Stimulated activated CD8-positive, alpha-beta memory T cell treated with anti-CD3 and anti-CD28 coated beads, Interleukin-4, amount 100 ng/mL, for 48 hours (primary cell): ENCODE measurements at regions not wholly inside any gene's neighbourhood (a gene's known extent, or its start where the extent isn't known, plus 50 kb on each side); places are given as distances from the start of the nearest gene placed in this dataset.
A peak's percentile ranks its signal among the peaks of the same experiment; 100 is the strongest.
"Not testable (repeated sequence)": the region's sequence is repeated elsewhere in the genome, so short reads cannot be mapped to it uniquely, and the experiment has no call there.

ENCODE experiments used
- DNase-seq: peaks from one replicate; pipeline ENCODE4 v3.0.0-alpha.2; 2020

- not testable (repeated sequence) for DNase-seq
These were observed 54.7 kb downstream of the OR4M2 start for GRCh38 chr15:22134941-22135566.

DNA sequence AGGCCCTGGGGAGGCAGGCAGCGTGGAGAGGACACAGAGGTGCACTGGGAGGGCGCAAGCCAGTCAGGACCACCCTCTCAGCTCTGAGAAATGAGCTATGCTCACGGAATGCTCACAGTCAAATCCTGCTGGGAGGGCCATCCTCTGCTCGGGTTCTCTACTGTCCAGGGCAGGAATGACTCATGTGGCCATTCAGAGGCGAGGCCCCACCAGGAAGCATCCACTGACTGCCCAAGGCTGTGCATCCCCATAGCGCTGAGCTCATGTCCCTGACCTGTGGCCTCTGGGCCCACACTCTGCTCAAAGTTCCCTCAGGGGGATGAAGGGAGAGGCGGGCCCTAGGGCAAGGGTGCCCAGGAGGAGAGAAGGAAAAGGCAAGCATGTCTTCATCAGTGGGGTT lies 57.2 kb downstream of the OR4M2 start:
- DNase-seq: not testable (repeated sequence)

GRCh38 chr15:22141106-22141505 lies 60.8 kb downstream of the OR4M2 start:
- not testable (repeated sequence) for DNase-seq

- DNase-seq: not testable (repeated sequence)
These were observed 67.8 kb downstream of the OR4M2 start for GRCh38 chr15:22148109-22148508.

GRCh38 chr15:22158243-22158642 lies 77.9 kb downstream of the OR4M2 start:
- DNase-seq: not testable (repeated sequence)

DNA sequence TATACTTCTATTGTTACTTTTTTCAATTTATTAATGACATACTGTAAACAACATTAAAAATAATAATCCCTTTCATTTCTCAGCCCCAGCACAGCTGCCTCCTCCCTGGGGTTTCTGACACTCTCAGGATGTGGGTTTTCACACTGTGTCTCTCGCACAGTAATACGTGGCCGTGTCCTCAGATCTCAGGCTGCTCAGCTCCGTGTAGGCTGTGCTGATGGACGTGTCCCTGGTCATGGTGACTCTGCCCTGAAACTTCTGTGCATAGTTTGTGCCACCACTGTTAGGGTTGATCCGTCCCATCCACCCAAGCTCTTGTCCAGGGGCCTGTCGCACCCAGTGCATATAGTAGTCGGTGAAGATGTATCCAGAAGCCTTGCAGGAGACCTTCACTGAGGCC lies 80.0 kb downstream of the OR4M2 start:
- DNase-seq: not testable (repeated sequence)

DNA sequence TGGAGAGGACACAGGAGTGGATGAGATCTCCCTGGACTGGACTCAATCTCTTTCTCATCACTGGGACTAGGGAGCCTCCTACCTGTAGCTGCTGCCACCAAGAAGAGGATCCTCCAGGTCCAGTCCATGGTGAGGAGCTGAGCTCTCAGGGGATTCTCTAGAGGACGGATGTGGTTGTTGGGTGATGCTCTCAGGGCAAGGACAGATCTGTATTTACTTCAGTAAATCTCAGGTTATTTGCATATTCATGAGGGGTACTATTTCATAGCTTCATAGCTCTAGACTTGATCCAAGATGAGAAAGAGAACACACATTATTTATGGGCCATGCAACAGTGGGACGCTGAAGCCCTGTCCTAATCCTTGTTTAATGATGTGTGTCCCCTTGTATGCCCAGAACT lies 80.4 kb downstream of the OR4M2 start:
- DNase-seq: not testable (repeated sequence)

GRCh38 chr15:22161398-22161797 lies 81.1 kb downstream of the OR4M2 start:
- not testable (repeated sequence) for DNase-seq

- DNase-seq: not testable (repeated sequence)
These were observed 83.4 kb downstream of the OR4M2 start for GRCh38 chr15:22163715-22164114.

DNA sequence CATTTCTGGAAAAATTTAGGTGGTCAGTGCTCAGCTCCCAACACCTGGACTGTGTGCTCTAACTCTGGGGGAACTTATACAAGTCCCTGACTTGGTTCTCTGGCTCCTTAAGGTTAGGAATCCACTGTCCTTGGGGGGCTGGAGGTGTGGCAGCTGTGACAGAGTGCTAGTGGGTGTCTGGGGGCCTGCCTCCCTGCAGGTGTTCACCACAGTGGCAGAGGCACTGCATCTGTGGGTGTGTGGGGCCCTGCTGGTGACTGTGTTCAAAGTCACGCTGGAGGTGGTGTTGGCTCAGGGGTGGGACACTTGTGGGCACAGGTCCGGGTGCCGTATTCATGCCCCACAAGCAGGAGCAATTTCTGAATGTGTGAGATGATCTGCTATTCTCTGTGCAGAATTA lies 87.2 kb downstream of the OR4M2 start:
- peak; percentile 28 for DNase-seq

DNA sequence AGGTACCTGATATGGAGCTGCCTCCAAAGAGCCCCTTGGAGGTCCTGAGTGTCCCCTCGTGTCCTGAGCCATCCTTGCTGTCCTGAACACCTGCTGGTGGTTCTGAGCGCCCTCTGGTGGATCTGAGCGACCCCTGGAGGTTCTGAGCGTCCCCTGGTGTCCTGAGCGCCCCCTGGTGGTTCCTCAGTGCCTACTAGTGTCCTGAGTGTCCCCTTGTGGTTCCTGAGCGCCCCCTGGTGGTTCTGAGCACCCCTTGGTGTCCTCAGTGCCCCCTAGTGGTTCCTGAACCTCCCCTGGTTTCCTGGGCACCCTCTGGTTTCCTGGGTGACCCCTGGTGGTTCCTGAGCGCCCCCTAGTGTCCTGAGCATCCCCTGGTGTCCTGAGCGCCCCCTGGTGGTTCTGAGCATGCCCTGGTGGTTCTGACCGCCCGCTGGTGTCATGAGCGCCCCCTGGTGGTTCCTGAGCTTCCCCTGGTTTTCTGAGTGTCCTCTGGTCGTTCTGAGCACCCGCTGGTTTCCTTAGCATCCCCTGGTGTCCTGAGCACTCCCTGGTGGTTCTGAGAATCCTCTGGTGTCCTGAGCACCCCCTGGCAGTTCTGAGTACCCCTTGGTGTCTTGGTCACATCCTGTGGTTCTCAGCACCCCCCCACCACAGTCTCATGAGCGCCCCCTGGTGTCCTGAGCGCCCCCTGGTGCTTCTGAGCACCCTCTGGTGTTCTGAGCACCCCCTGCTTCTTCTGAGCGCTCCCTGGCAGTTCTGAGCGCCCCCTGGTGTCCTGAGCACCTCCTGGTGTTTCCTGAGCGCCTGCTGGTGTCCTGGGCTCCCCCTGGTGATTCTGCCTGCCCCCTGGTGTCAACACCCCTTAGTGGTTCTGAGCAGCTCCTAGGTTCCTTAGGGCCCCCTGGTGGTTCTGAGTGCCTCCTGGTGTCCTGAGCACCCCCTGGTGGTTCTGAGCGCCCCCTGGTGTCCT lies 93.0 kb downstream of the OR4M2 start:
- DNase-seq: not testable (repeated sequence)

- DNase-seq: not testable (repeated sequence)
These were observed 93.8 kb downstream of the OR4M2 start for GRCh38 chr15:22174088-22174487.

DNA sequence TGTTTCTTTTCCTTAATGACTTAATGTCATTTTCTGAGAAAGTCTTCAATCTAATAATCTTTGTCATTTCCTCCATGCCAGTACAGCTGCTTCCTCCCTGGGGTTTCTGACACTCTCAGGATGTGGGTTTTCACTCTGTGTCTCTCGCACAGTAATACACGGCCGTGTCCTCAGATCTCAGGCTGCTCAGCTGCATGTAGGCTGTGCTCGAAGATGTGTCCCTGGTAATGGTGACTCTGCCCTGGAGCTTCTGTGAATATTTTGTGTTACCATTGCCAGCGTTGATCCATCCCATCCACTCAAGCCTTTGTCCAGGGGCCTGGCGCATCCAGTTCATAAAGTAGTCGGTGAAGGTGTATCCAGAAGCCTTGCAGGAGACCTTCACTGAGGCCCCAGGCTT lies 97.6 kb downstream of the OR4M2 start:
- DNase-seq: not testable (repeated sequence)

GRCh38 chr15:22178438-22178837 lies 98.1 kb downstream of the OR4M2 start:
- not testable (repeated sequence) for DNase-seq

GRCh38 chr15:22179043-22179442 lies 98.7 kb downstream of the OR4M2 start:
- DNase-seq: not testable (repeated sequence)

- DNase-seq: not testable (repeated sequence)
These were observed 100.3 kb downstream of the OR4M2 start for GRCh38 chr15:22180611-22181010.

DNA sequence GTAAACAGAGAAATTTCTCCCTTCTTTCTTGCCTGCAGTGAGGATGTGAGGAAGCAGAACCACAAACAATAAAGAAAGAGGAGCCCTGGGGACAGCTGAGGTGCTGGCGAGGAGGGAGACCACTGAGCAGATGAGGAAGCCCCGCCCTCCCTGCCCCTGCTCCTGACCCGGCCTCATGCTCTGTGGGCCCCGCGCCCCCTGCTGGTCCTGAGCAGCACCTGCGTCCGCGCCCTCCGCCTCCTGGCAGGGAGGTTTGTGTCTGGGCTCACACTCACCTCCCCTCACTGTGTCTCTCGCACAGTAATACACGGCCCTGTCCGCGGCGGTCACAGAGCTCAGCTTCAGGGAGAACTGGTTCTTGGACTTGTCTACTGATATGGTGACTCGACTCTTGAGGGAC lies 104.4 kb downstream of the OR4M2 start:
- not testable (repeated sequence) for DNase-seq

- not testable (repeated sequence) for DNase-seq
These were observed 106.7 kb downstream of the OR4M2 start for GRCh38 chr15:22186846-22187532.

GRCh38 chr15:22191818-22192217 lies 111.5 kb downstream of the OR4M2 start:
- peak; percentile 3 for DNase-seq

DNA sequence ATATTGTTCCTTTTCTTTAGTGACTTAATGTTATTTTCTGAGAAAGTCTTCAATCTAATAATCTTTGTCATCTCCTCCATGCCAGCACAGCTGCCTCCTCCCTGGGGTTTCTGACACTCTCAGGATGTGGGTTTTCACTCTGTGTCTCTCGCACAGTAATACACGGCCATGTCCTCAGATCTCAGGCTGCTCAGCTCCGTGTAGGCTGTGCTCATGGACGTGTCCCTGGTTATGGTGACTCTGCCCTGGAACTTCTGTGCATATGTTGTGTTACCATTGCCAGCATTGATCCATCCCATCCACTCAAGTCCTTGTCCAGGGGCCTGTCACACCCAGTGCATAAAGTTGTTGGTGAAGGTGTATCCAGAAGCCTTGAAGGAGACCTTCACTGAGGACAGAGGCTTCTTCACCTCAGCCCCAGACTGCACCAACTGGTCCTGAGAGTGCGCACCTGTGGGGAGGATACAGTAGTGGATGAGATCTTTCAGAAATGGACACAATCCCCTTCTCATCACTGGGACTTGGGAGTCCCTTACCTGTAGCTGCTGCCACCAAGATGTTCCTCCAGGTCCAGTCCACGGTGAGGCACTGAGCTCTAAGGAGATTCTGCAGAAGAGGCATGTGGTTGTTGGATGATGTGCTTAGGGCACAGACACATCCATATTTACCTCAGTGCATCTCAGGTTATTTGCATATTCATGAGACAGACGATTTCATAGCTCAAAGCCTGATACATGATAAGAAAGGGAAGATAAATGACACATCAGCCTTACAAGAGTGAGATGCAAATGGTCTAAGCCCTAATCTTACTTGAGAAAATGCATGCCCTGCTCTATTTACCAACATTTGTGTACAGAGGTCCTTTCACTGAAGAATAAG lies 114.7 kb downstream of the OR4M2 start:
- peak; percentile 1 for DNase-seq

GRCh38 chr15:22196423-22196822 lies 116.1 kb downstream of the OR4M2 start:
- not testable (repeated sequence) for DNase-seq

GRCh38 chr15:22200417-22200816 lies 120.1 kb downstream of the OR4M2 start:
- not testable (repeated sequence) for DNase-seq
